Activated CD4-positive, alpha-beta T cell treated with anti-CD3 and anti-CD28 coated beads for 36 hours (primary cell): ENCODE measurements at regions not wholly inside any gene's neighbourhood (a gene's known extent, or its start where the extent isn't known, plus 50 kb on each side); places are given as distances from the start of the nearest gene placed in this dataset.

Source experiments
- ATAC-seq: fragments of 200-7000 bp; cut with Tn5 transposase; one replicate; pipeline ENCODE4 v1.10.0; 2021; ENCODE audit warnings: mild to moderate bottlenecking, moderate library complexity
- CTCF ChIA-PET: fragments of 350-600 bp; sonication (Branson Sonifier 250); formaldehyde crosslinking; loops from one replicate; lab custom pipeline; 2021; ENCODE audit warnings: antibody characterized with exemption; lab: Charles Lee
- POLR2A ChIA-PET: fragments of 350-600 bp; sonication (Branson Sonifier 250); formaldehyde crosslinking; loops from one replicate; lab custom pipeline; 2021; ENCODE audit warnings: antibody characterized with exemption, inconsistent platforms; lab: Charles Lee
- DNase-seq: peaks from one replicate; pipeline ENCODE4 v3.0.0-alpha.2; 2020
- H3K27ac Mint-ChIP-seq: one replicate; pipeline ENCODE4 v1.8.0; 2021; ENCODE audit warnings: mixed read lengths
- H3K27me3 Mint-ChIP-seq: one replicate; pipeline ENCODE4 v1.8.0; 2021; ENCODE audit warnings: mixed read lengths
- H3K36me3 Mint-ChIP-seq: one replicate; pipeline ENCODE4 v1.8.0; 2021; ENCODE audit warnings: low read depth, mixed read lengths
- H3K4me1 Mint-ChIP-seq: one replicate; pipeline ENCODE4 v1.8.0; 2021; ENCODE audit warnings: mixed read lengths
- H3K4me3 Mint-ChIP-seq: one replicate; pipeline ENCODE4 v1.8.0; 2021; ENCODE audit warnings: mild to moderate bottlenecking, moderate library complexity, mixed read lengths
- H3K9me3 Mint-ChIP-seq: one replicate; pipeline ENCODE4 v1.8.0; 2021; ENCODE audit warnings: low read depth, mixed read lengths
- intact Hi-C, 2 experiments: fragments of 100-400 bp; cut with DNase I in 1 of 2; cut with micrococcal nuclease in 1 of 2; formaldehyde crosslinking; loops; one replicate each; pipeline versions ENCODE4 v1.14.2 to v1.15.1; 2022 to 2024; cut with DNase I, micrococcal nuclease

- H3K27ac Mint-ChIP-seq = no peak overlapping the region
- no peak overlapping the region for H3K4me3 Mint-ChIP-seq
- no peaks in the 10 kb centered on the region for H3K9me3 Mint-ChIP-seq
- no peaks in the 10 kb centered on the region for H3K36me3 Mint-ChIP-seq
- no peak for DNase-seq
- ATAC-seq = peak; percentile 30
- H3K4me1 Mint-ChIP-seq = no peaks in the 10 kb centered on the region
- H3K27me3 Mint-ChIP-seq = peaks cover 7% of the 10 kb centered on the region
- POLR2A ChIA-PET = no interaction called here
- intact Hi-C loops = no loop called here
- CTCF ChIA-PET = interaction anchor here (0.7 to 1.1 kb wide), 4 partner anchors 28 to 273 kb away, joined by 3 read pairs; no protein-coding TSS in a partner anchor
Observed at GRCh38 chr3:43794776-43795175, 104.0 kb downstream of the ABHD5 start.

GRCh38 chr3:43795491-43795890 lies 104.8 kb downstream of the ABHD5 start:
- intact Hi-C loops = no loop called here
- DNase-seq = no peak
- H3K9me3 Mint-ChIP-seq = peaks cover under 1% of the 10 kb centered on the region
- ChIA-PET POLR2A (no interaction called here), CTCF (no interaction called here)
- H3K27me3 Mint-ChIP-seq = peaks cover 5% of the 10 kb centered on the region
- H3K4me1 Mint-ChIP-seq = no peaks in the 10 kb centered on the region
- H3K4me3 Mint-ChIP-seq = no peak overlapping the region
- no peak for ATAC-seq
- no peak overlapping the region for H3K27ac Mint-ChIP-seq
- no peaks in the 10 kb centered on the region for H3K36me3 Mint-ChIP-seq

GRCh38 chr3:43796041-43796596 lies 105.4 kb downstream of the ABHD5 start:
- CTCF ChIA-PET = no interaction called here
- no peak overlapping the region for H3K4me3 Mint-ChIP-seq
- POLR2A ChIA-PET = no interaction called here
- ATAC-seq (no peak), DNase-seq (no peak)
- peaks cover 4% of the 10 kb centered on the region for H3K27me3 Mint-ChIP-seq
- no peaks in the 10 kb centered on the region for H3K36me3 Mint-ChIP-seq
- peaks cover 2% of the 10 kb centered on the region for H3K9me3 Mint-ChIP-seq
- no peak overlapping the region for H3K27ac Mint-ChIP-seq
- no peaks in the 10 kb centered on the region for H3K4me1 Mint-ChIP-seq
- intact Hi-C loops = no loop called here

- Mint-ChIP-seq H3K27me3 (peaks cover 3% of the 10 kb centered on the region), H3K27ac (no peak overlapping the region)
Observed at GRCh38 chr3:43797794-43798193, 107.1 kb downstream of the ABHD5 start.

GRCh38 chr3:43810797-43811196 lies 120.1 kb downstream of the ABHD5 start:
- peaks cover 17% of the 10 kb centered on the region for H3K27me3 Mint-ChIP-seq
- no peak overlapping the region for H3K4me3 Mint-ChIP-seq

More at GRCh38 chr3:43797794-43798193, 107.1 kb downstream of the ABHD5 start:
- Mint-ChIP-seq H3K4me3 (no peak overlapping the region), H3K9me3 (peaks cover 2% of the 10 kb centered on the region), H3K36me3 (no peaks in the 10 kb centered on the region), H3K4me1 (no peaks in the 10 kb centered on the region)
- ChIA-PET CTCF (no interaction called here), POLR2A (no interaction called here)
- no peak for DNase-seq
- ATAC-seq = no peak
- intact Hi-C loops = no loop called here

GRCh38 chr3:43814461-43814860 lies 123.7 kb downstream of the ABHD5 start:
- no peaks in the 10 kb centered on the region for H3K9me3 Mint-ChIP-seq
- H3K4me1 Mint-ChIP-seq = peaks cover 4% of the 10 kb centered on the region
- H3K4me3 Mint-ChIP-seq = no peak overlapping the region
- no peaks in the 10 kb centered on the region for H3K36me3 Mint-ChIP-seq
- no peaks in the 10 kb centered on the region for H3K27me3 Mint-ChIP-seq
- DNase-seq = no peak
- intact Hi-C loops = no loop called here
- no peak overlapping the region for H3K27ac Mint-ChIP-seq
- no peak for ATAC-seq
- POLR2A ChIA-PET = no interaction called here
- CTCF ChIA-PET = no interaction called here

More at GRCh38 chr3:43810797-43811196, 120.1 kb downstream of the ABHD5 start:
- Mint-ChIP-seq H3K9me3 (peaks cover 2% of the 10 kb centered on the region), H3K36me3 (no peaks in the 10 kb centered on the region), H3K4me1 (no peaks in the 10 kb centered on the region), H3K27ac (no peak overlapping the region)
- DNase-seq (no peak), ATAC-seq (no peak)
- ChIA-PET POLR2A (no interaction called here), CTCF (interaction anchor here (0.7 kb wide), 1 partner anchor 1580 kb away, joined by 3 read pairs; no protein-coding TSS in a partner anchor)
- intact Hi-C loops = no loop called here

- no peaks in the 10 kb centered on the region for H3K36me3 Mint-ChIP-seq
- no peak overlapping the region for H3K4me3 Mint-ChIP-seq
- H3K9me3 Mint-ChIP-seq = no peaks in the 10 kb centered on the region
- intact Hi-C loops = no loop called here
- DNase-seq (no peak), ATAC-seq (no peak)
- H3K4me1 Mint-ChIP-seq = peaks cover 4% of the 10 kb centered on the region
- ChIA-PET CTCF (interaction anchor here (0.6 kb wide), 2 partner anchors 37 to 49 kb away, joined by 3 read pairs; no protein-coding TSS in a partner anchor), POLR2A (no interaction called here)
- no peak overlapping the region for H3K27ac Mint-ChIP-seq
- H3K27me3 Mint-ChIP-seq = peaks cover 2% of the 10 kb centered on the region
Observed at GRCh38 chr3:43816372-43816771, 125.6 kb downstream of the ABHD5 start.

GRCh38 chr3:43817064-43817463 lies 126.3 kb downstream of the ABHD5 start:
- Mint-ChIP-seq H3K36me3 (no peaks in the 10 kb centered on the region), H3K27me3 (peaks cover 3% of the 10 kb centered on the region), H3K4me3 (no peak overlapping the region), H3K27ac (no peak overlapping the region), H3K9me3 (no peaks in the 10 kb centered on the region), H3K4me1 (peaks cover 4% of the 10 kb centered on the region)
- ChIA-PET CTCF (no interaction called here), POLR2A (no interaction called here)
- ATAC-seq = no peak
- DNase-seq = no peak
- intact Hi-C loops = no loop called here

- Mint-ChIP-seq H3K27me3 (peaks cover 4% of the 10 kb centered on the region), H3K4me3 (no peak overlapping the region), H3K9me3 (no peaks in the 10 kb centered on the region), H3K27ac (no peak overlapping the region), H3K4me1 (peaks cover 4% of the 10 kb centered on the region), H3K36me3 (no peaks in the 10 kb centered on the region)
- intact Hi-C loops = no loop called here
- ChIA-PET POLR2A (no interaction called here), CTCF (no interaction called here)
- peak; percentile 85 for ATAC-seq
- DNase-seq = peak; percentile 18
Observed at GRCh38 chr3:43817825-43818224, 127.1 kb downstream of the ABHD5 start.

- Mint-ChIP-seq H3K9me3 (no peaks in the 10 kb centered on the region), H3K36me3 (no peaks in the 10 kb centered on the region), H3K27ac (no peak overlapping the region), H3K27me3 (peaks cover 4% of the 10 kb centered on the region), H3K4me3 (no peak overlapping the region), H3K4me1 (peaks cover 4% of the 10 kb centered on the region)
- CTCF ChIA-PET = no interaction called here
- DNase-seq (no peak), ATAC-seq (peak; percentile 55)
- intact Hi-C loops = no loop called here
- POLR2A ChIA-PET = no interaction called here
Observed at GRCh38 chr3:43818229-43818628, 127.5 kb downstream of the ABHD5 start.

- Mint-ChIP-seq H3K4me1 (no peaks in the 10 kb centered on the region), H3K27me3 (peaks cover 7% of the 10 kb centered on the region), H3K36me3 (no peaks in the 10 kb centered on the region), H3K9me3 (peaks cover 9% of the 10 kb centered on the region), H3K27ac (no peak overlapping the region), H3K4me3 (no peak overlapping the region)
- ChIA-PET POLR2A (no interaction called here), CTCF (interaction anchor here (1.6 kb wide), 1 partner anchor 10 kb away, joined by 4 read pairs; no protein-coding TSS in a partner anchor)
- ATAC-seq (no peak), DNase-seq (no peak)
- intact Hi-C loops = no loop called here
Observed at GRCh38 chr3:43838009-43838758, 147.4 kb downstream of the ABHD5 start.

- H3K36me3 Mint-ChIP-seq = no peaks in the 10 kb centered on the region
- POLR2A ChIA-PET = no interaction called here
Observed at GRCh38 chr3:43838877-43839276, 148.1 kb downstream of the ABHD5 start.

More at GRCh38 chr3:43838877-43839276, 148.1 kb downstream of the ABHD5 start:
- ATAC-seq (no peak), DNase-seq (no peak)
- Mint-ChIP-seq H3K4me1 (no peaks in the 10 kb centered on the region), H3K27me3 (peaks cover 9% of the 10 kb centered on the region), H3K9me3 (peaks cover 9% of the 10 kb centered on the region), H3K27ac (no peak overlapping the region), H3K4me3 (no peak overlapping the region)
- intact Hi-C loops = no loop called here
- CTCF ChIA-PET = interaction anchor here (1.6 kb wide), 1 partner anchor 11 kb away, joined by 4 read pairs; no protein-coding TSS in a partner anchor
